Activated CD4-positive, alpha-beta T cell treated with anti-CD3 and anti-CD28 coated beads, Interleukin-2, amount 10 ng/mL, durations not matched to agents 7 days and 5 days (primary cell): ENCODE measurements at regions not wholly inside any gene's neighbourhood (a gene's known extent, or its start where the extent isn't known, plus 50 kb on each side); places are given as distances from the start of the nearest gene placed in this dataset.

Source experiments
- CTCF ChIA-PET: fragments of 350-600 bp; sonication (Branson Sonifier 250); formaldehyde crosslinking; loops from one replicate; lab custom pipeline; 2021; ENCODE audit warnings: antibody characterized with exemption; lab: Charles Lee
- POLR2A ChIA-PET: fragments of 350-600 bp; sonication (Branson Sonifier 250); formaldehyde crosslinking; loops from one replicate; lab custom pipeline; 2021; ENCODE audit warnings: antibody characterized with exemption; lab: Charles Lee
- DNase-seq: peaks from one replicate; pipeline ENCODE4 v3.0.0-alpha.2; 2020
- H3K27ac Mint-ChIP-seq: one replicate; pipeline ENCODE4 v1.8.0; 2021; ENCODE audit warnings: mild to moderate bottlenecking, moderate library complexity, mixed read lengths
- H3K27me3 Mint-ChIP-seq: one replicate; pipeline ENCODE4 v1.8.0; 2021; ENCODE audit warnings: mixed read lengths
- H3K36me3 Mint-ChIP-seq: one replicate; pipeline ENCODE4 v1.8.0; 2021; ENCODE audit warnings: low read depth, mixed read lengths
- H3K4me1 Mint-ChIP-seq: one replicate; pipeline ENCODE4 v1.8.0; 2021; ENCODE audit warnings: mixed read lengths
- H3K4me3 Mint-ChIP-seq: one replicate; pipeline ENCODE4 v1.8.0; 2021; ENCODE audit warnings: mild to moderate bottlenecking, moderate library complexity, mixed read lengths
- H3K9me3 Mint-ChIP-seq: one replicate; pipeline ENCODE4 v1.8.0; 2021; ENCODE audit warnings: mixed read lengths

GRCh38 chr2:206212673-206213513, 53.2 kb downstream of the EEF1B2 start:
- H3K27ac Mint-ChIP-seq, result no peak overlapping the region
- ChIA-PET CTCF (interaction anchor here (0.6 to 1.0 kb wide), 2 partner anchors 9 to 205 kb away, joined by 3 to 6 read pairs; no protein-coding TSS in a partner anchor), POLR2A (no interaction called here)
- no peak overlapping the region for H3K4me3 Mint-ChIP-seq
- DNase-seq, result no peak
- peaks cover 18% of the 10 kb centered on the region for H3K27me3 Mint-ChIP-seq
- peaks cover 7% of the 10 kb centered on the region for H3K4me1 Mint-ChIP-seq
- no peaks in the 10 kb centered on the region for H3K36me3 Mint-ChIP-seq
- no peaks in the 10 kb centered on the region for H3K9me3 Mint-ChIP-seq

GRCh38 chr2:206213514-206213845, 53.8 kb downstream of the EEF1B2 start:
- Mint-ChIP-seq H3K27me3 (peaks cover 21% of the 10 kb centered on the region), H3K4me3 (no peak overlapping the region), H3K27ac (no peak overlapping the region), H3K36me3 (no peaks in the 10 kb centered on the region), H3K4me1 (peaks cover 7% of the 10 kb centered on the region), H3K9me3 (no peaks in the 10 kb centered on the region)
- POLR2A ChIA-PET, result no interaction called here
- CTCF ChIA-PET, result no interaction called here
- DNase-seq, result no peak

- no peak overlapping the region for H3K27ac Mint-ChIP-seq
- H3K27me3 Mint-ChIP-seq, result peaks cover 25% of the 10 kb centered on the region
- peaks cover 2% of the 10 kb centered on the region for H3K9me3 Mint-ChIP-seq
- H3K4me1 Mint-ChIP-seq, result peaks cover 12% of the 10 kb centered on the region
- CTCF ChIA-PET, result no interaction called here
- H3K36me3 Mint-ChIP-seq, result no peaks in the 10 kb centered on the region
- POLR2A ChIA-PET, result no interaction called here
- DNase-seq, result no peak
- H3K4me3 Mint-ChIP-seq, result no peak overlapping the region
Measured at GRCh38 chr2:206217166-206217565, 57.3 kb upstream of the ZDBF2 start.

- ChIA-PET CTCF (no interaction called here), POLR2A (no interaction called here)
- Mint-ChIP-seq H3K27me3 (peaks cover 25% of the 10 kb centered on the region), H3K36me3 (no peaks in the 10 kb centered on the region), H3K4me1 (peaks cover 11% of the 10 kb centered on the region), H3K9me3 (peaks cover 2% of the 10 kb centered on the region), H3K4me3 (no peak overlapping the region), H3K27ac (no peak overlapping the region)
- DNase-seq, result no peak
Measured at GRCh38 chr2:206217743-206218142, 56.7 kb upstream of the ZDBF2 start.

- ChIA-PET POLR2A (no interaction called here), CTCF (interaction anchor here (1.6 kb wide), 1 partner anchor 16 kb away, joined by 5 read pairs; no protein-coding TSS in a partner anchor)
- peaks cover 25% of the 10 kb centered on the region for H3K27me3 Mint-ChIP-seq
- DNase-seq, result no peak
- no peaks in the 10 kb centered on the region for H3K36me3 Mint-ChIP-seq
- H3K4me1 Mint-ChIP-seq, result peaks cover 8% of the 10 kb centered on the region
- no peak overlapping the region for H3K4me3 Mint-ChIP-seq
- H3K27ac Mint-ChIP-seq, result no peak overlapping the region
- peaks cover 2% of the 10 kb centered on the region for H3K9me3 Mint-ChIP-seq
Measured at GRCh38 chr2:206218156-206218555, 56.3 kb upstream of the ZDBF2 start.

GRCh38 chr2:206218796-206219499, 55.5 kb upstream of the ZDBF2 start:
- Mint-ChIP-seq H3K4me1 (peaks cover 8% of the 10 kb centered on the region), H3K27ac (no peak overlapping the region), H3K4me3 (no peak overlapping the region), H3K36me3 (no peaks in the 10 kb centered on the region), H3K9me3 (peaks cover 2% of the 10 kb centered on the region), H3K27me3 (peaks cover 22% of the 10 kb centered on the region)
- CTCF ChIA-PET, result interaction anchor here (0.8 to 1.6 kb wide), 2 partner anchors 17 to 135 kb away, joined by 4 to 5 read pairs; no protein-coding TSS in a partner anchor
- POLR2A ChIA-PET, result no interaction called here
- DNase-seq, result no peak

- Mint-ChIP-seq H3K9me3 (peaks cover 2% of the 10 kb centered on the region), H3K27ac (no peak overlapping the region), H3K4me1 (peaks cover 8% of the 10 kb centered on the region), H3K27me3 (peaks cover 22% of the 10 kb centered on the region), H3K4me3 (no peak overlapping the region), H3K36me3 (no peaks in the 10 kb centered on the region)
- DNase-seq, result no peak
- CTCF ChIA-PET, result no interaction called here
- POLR2A ChIA-PET, result no interaction called here
Measured at GRCh38 chr2:206219957-206220356, 54.5 kb upstream of the ZDBF2 start.

- H3K4me3 Mint-ChIP-seq, result no peak overlapping the region
- no peak for DNase-seq
- POLR2A ChIA-PET, result no interaction called here
- H3K36me3 Mint-ChIP-seq, result no peaks in the 10 kb centered on the region
- no peak overlapping the region for H3K27ac Mint-ChIP-seq
- peaks cover 22% of the 10 kb centered on the region for H3K27me3 Mint-ChIP-seq
- peaks cover 12% of the 10 kb centered on the region for H3K4me1 Mint-ChIP-seq
- CTCF ChIA-PET, result no interaction called here
- peaks cover 2% of the 10 kb centered on the region for H3K9me3 Mint-ChIP-seq
Measured at GRCh38 chr2:206220997-206221396, 53.5 kb upstream of the ZDBF2 start.
